ENCODE measurements at regions not wholly inside any gene's neighbourhood (a gene's known extent, or its start where the extent isn't known, plus 50 kb on each side); places are given as distances from the start of the nearest gene placed in this dataset.
"Not testable (repeated sequence)": the region's sequence is repeated elsewhere in the genome, so short reads cannot be mapped to it uniquely, and the experiment has no call there.

DNA sequence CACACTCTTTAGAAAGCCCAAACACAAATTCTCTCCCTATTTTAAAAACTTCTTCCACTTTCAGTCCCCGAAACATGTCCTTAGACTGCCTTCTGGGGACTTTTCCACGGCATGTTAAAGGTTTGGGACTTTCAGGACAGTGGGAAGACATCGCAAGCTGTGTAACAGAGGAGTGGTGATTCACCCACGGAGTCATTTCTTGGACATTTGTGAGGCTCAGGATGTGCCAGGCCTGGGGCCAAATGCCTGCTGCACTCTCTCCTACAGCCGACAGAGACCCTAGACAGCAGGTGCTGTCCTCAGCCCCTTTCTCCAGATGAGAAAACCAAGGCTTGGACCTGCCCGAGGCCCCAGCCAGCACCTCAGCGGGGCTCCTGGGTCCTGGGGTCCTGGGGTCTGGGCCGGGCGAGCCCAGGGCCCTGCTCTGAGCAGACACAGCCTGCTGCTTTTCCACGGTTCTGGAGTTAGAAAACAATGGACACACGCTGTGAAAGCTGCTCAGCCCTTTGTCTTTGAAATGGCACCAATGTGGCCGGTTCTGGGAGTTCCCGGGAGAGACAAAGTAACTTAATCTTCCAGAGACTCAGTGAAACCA lies 370.2 kb upstream of the SFSWAP start:
- DNase-seq (ENCODE audit: low read depth) = no peak

DNA sequence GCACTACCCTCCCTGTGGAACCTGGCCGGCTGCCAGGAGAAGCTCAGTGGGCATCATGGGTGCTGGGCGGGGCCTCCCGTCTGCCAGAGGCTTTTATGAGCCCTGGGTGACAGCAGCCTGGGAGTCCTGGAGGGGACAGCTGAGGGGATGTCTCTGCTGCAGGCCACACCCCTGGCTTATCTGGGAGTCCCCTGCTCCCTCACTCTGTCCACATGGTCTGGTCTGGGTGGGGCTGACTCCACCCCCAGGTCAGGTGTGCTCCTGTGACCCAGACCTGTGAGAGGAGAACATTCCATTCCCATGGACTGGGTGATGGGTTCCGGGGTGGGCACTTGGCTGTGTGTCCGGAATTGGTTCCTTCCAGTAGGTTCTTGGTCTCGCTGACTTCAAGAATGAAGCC lies 369.3 kb upstream of the SFSWAP start:
- not testable (repeated sequence) for DNase-seq (ENCODE audit: low read depth)

DNA sequence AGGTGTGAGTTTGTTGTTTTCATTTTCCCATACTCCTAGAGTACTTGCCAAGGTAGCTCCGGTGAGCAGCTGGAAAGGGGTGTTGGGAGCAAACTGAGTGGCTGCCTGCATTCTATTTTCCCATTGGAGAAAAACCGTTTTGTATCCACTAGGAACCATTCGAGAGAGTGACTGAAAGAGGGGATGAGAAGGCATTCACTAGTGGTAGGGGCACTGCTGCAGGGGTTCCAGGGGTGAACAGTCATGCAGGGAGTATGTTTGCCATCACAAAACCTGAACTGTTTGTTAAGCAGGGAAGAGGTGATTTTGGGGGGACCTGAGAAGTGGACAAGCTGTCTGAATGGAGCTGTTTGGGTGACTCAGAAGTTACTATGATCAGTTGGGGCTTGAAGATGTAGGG lies 367.5 kb upstream of the SFSWAP start:
- not testable (repeated sequence) for DNase-seq (ENCODE audit: low read depth)

GRCh38 chr12:131344715-131345520 lies 366.0 kb upstream of the SFSWAP start:
- DNase-seq (ENCODE audit: low read depth) = not testable (repeated sequence)

- no peak for DNase-seq (ENCODE audit: low read depth)
Measured at GRCh38 chr12:131345521-131346436, 365.1 kb upstream of the SFSWAP start.

DNA sequence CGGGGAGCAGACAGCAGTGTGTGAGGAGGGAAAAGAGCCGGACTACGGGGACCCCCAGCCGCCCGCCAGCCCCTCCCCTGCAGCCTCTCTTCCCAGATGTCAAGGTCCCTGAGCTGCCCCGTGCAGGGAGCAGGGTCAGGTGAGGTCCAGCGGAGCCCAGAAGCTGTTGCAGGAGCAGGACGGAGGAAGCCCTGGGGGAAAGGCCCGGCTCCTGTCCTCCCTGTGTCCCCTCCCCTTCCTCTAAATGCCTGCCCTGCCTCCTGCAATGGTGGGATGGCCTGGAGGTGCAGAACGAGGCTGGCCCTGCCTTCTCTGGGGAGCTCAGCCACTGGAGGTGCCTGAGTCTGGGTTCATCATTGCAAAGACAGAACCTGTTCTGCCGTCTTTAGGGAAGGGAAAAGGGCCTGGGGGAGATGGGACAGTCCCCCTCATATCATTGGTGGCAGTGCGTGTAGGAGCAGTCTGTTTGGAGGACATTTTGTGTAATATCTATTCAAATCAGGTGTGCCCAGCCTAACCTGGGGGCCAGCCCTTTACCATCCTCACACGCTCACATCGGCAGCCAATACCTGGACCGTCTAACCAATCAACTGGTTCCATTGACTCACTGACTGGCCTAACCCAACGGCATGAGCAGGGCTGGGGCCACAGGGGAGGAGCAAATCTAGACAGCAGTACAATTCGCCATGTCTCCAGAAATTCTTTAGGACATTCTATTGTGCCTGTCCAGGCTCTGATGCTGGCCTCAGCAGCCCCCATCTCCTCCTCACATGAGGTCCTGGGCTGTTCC lies 364.1 kb upstream of the SFSWAP start:
- DNase-seq (ENCODE audit: low read depth) = no peak

GRCh38 chr12:131347345-131347714 lies 363.6 kb upstream of the SFSWAP start:
- DNase-seq (ENCODE audit: low read depth) = no peak

DNA sequence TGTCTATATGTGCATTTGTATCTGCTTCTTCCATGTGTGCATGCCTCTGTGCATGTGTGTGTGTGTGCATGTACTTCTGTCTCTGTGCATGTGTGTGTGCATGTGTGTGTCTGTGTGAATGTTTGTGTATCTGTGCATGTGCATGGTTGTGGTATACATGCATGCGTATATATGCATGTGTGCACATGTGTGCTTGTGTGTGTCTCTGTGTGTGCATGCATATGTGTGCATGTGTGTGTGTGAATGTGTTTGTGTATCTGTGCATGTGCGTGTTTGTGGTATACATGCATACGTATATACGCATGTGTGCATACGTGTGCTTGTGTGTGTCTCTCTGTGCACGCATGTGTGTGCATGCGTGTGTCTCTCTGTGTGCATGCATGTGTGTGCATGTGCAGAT lies 363.2 kb upstream of the SFSWAP start:
- no peak for DNase-seq (ENCODE audit: low read depth)

GRCh38 chr12:131348231-131348630 lies 362.7 kb upstream of the SFSWAP start:
- no peak for DNase-seq (ENCODE audit: low read depth)

DNA sequence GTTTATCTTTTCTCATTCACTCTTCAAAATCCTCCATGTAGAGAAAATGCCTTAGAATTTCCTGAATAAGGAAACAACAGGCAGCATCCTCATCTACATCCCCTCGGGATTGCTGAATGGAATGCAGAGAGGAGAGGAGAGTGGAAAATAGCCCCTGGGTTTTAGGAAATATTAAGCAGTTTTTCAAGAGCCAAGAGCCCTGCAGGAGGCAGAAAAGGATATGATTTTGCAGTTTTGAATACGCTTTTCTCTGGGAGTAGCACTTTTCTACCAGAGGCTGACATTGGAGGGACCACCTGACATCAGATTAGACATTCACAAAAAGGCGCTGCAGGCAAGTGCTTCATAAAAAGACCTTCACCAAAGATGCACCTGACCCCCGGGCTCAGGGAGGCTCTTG lies 362.2 kb upstream of the SFSWAP start:
- DNase-seq (ENCODE audit: low read depth) = no peak

DNA sequence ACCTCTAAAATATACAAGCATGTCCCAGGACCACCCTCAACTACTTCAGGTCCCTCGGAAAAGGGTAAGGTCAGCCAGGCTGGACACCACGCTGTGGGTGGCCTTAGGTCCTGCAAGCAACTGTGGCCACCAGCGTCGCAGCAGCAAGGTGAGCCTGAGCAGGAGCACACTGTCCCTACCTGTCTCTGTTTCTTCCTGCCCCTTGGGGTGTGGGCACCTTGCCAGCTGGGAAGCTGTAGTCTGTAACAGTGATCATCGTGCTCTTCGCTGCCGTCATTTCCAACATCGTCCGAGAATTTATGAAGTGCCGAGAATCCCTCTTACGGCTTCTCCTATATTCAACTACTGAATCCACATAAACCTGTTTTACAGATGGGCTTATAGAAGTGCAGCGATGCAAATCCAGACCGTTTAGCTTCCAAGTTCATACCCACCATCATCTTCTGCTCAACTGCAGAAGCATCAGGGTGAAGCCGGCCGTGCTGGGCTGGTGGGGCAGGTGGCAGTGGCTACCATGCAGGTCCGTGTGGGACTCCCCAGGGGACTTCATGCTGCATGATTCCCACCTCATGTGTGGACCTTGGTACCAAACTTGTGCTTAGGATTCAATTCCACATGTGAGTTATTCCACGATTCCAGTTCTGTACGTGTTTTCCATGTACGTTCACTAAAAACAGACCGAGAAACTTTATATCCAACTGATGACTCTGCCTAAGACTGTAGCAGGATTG lies 361.3 kb upstream of the SFSWAP start:
- DNase-seq (ENCODE audit: low read depth) = no peak

DNA sequence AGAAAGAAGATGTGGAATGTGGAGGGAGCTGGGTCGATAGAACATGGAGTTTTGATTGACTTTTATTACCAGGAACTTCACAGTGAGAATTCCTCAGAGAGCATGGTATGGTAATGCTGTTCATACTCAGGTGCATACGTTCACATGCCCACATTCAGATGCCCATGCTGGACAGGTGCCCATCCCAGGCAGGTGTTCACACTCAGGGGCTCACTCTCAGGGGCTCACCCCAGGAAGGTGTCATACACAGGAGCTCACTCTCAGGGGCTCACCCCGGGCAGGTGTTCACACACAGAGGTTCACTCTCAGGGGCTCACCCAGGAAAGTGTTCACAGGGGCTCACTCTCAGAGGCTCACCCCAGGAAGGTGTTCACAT lies 360.0 kb upstream of the SFSWAP start:
- no peak for DNase-seq (ENCODE audit: low read depth)

DNA sequence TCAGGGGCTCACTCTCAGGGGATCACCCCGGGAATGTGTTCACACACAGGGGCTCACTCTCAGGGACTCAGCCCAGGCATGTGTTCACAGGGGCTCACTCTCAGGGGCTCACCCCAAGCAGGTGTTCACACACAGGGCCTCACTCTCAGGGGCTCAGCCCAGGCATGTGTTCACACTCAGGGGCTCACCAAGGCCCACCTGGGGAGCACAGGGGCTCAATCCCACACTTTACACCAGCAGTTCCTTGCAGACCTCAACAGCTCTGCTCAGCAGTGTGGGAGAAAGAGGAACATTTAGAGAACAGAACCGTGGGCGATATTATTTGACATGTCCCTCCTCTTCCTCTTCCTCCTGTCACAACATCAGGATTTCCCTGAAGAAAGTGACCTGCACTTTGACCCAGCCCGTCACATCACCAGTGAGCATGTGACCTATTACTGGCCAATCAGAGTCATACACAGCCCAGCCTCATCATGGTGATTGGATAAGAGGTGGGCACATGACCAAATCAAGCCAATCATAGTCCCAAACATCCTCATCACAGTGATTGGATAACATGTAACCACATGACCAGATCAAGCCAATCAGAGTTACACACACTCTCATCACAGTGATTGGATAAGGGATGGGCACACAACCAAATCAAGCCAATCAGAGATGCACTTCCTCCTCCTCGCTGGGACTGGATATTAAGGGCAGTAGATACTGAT lies 359.4 kb upstream of the SFSWAP start:
- no peak for DNase-seq (ENCODE audit: low read depth)

- no peak for DNase-seq (ENCODE audit: low read depth)
Measured at GRCh38 chr12:131352296-131352900, 358.5 kb upstream of the SFSWAP start.

GRCh38 chr12:131353376-131353775 lies 357.5 kb upstream of the SFSWAP start:
- no peak for DNase-seq (ENCODE audit: low read depth)

- no peak for DNase-seq (ENCODE audit: low read depth)
Measured at GRCh38 chr12:131353826-131354225, 357.1 kb upstream of the SFSWAP start.

- DNase-seq (ENCODE audit: low read depth) = no peak
Measured at GRCh38 chr12:131355361-131356245, 355.3 kb upstream of the SFSWAP start.

- no peak for DNase-seq (ENCODE audit: low read depth)
Measured at GRCh38 chr12:131356485-131357184, 354.3 kb upstream of the SFSWAP start.
